ENCODE measurements at regions not wholly inside any gene's neighbourhood (a gene's known extent, or its start where the extent isn't known, plus 50 kb on each side); places are given as distances from the start of the nearest gene placed in this dataset.

GRCh38 chr5:161064781-161065180, 212.8 kb upstream of the ATP10B start:
- TF ChIP-seq, protein P1, sequence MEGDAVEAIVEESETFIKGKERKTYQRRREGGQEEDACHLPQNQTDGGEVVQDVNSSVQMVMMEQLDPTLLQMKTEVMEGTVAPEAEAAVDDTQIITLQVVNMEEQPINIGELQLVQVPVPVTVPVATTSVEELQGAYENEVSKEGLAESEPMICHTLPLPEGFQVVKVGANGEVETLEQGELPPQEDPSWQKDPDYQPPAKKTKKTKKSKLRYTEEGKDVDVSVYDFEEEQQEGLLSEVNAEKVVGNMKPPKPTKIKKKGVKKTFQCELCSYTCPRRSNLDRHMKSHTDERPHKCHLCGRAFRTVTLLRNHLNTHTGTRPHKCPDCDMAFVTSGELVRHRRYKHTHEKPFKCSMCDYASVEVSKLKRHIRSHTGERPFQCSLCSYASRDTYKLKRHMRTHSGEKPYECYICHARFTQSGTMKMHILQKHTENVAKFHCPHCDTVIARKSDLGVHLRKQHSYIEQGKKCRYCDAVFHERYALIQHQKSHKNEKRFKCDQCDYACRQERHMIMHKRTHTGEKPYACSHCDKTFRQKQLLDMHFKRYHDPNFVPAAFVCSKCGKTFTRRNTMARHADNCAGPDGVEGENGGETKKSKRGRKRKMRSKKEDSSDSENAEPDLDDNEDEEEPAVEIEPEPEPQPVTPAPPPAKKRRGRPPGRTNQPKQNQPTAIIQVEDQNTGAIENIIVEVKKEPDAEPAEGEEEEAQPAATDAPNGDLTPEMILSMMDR (IDR thresholded peaks at IDR 0.05) = no peak
- TF ChIP-seq POLR2A (IDR thresholded peaks at IDR 0.05) = no peak
